SK-N-SH (cell line): ENCODE measurements at regions not wholly inside any gene's neighbourhood (a gene's known extent, or its start where the extent isn't known, plus 50 kb on each side); places are given as distances from the start of the nearest gene placed in this dataset.
"Not testable (repeated sequence)": the region's sequence is repeated elsewhere in the genome, so short reads cannot be mapped to it uniquely, and the experiment has no call there.

Experiments used
- CTCF ChIA-PET: fragments of 300-600, 350-600 bp; formaldehyde crosslinking; extraction: SDS; loops from one replicate; lab custom pipeline; 2021; lab: Yijun Ruan, JAX
- POLR2A ChIA-PET: fragments of 350-600 bp; sonication (Branson Sonifier 250); formaldehyde crosslinking; extraction: SDS; loops from one replicate; lab custom pipeline; 2020; ENCODE audit warnings: antibody characterized with exemption, inconsistent platforms; lab: Yijun Ruan, JAX
- DNase-seq: peaks from one replicate; pipeline ENCODE4 v3.0.0; 2012
- H2AFZ ChIP-seq: fragments of 200-600 bp; sonication (generic); 2 replicates; pipeline ENCODE4 v1.8.1; 2016; ENCODE audit warnings: antibody characterized with exemption, mild to moderate bottlenecking, low read depth
- H3F3A ChIP-seq: fragments of 200-600 bp; sonication (generic); replicated peaks from 2 replicates; pipeline ENCODE3; 2016; ENCODE audit warnings: antibody characterized with exemption, mild to moderate bottlenecking; ENCODE audit not compliant: insufficient read depth
- H3K27ac ChIP-seq, 2 experiments: fragments of 200-500 bp in 1 of 2; fragments of 200-600 bp in 1 of 2; sonication (Bioruptor generic) in 1 of 2; sonication (generic), shearing (Covaris generic) in 1 of 2; 2 replicates each; pipeline versions ENCODE4 v1.5.1 to v1.6.1; 2014 to 2016; ENCODE audit warnings: low read depth in 2 of 2, inconsistent platforms in 1 of 2, low read length in 1 of 2, mild to moderate bottlenecking in 1 of 2, mixed read lengths in 1 of 2
- H3K27me3 ChIP-seq: fragments of 200-600 bp; sonication (generic), shearing (Covaris generic); 2 replicates; pipeline ENCODE4 v1.6.1; 2016; ENCODE audit warnings: mixed run types; ENCODE audit not compliant: insufficient read depth
- H3K36me3 ChIP-seq, 2 experiments: fragments of 200-500 bp in 1 of 2; fragments of 200-600 bp in 1 of 2; sonication (Bioruptor generic) in 1 of 2; sonication (generic) in 1 of 2; replicated peaks in 1 of 2; 2 replicates each; pipeline versions ENCODE3 to v1.5.1; 2014 to 2016; ENCODE audit warnings: low read length in 1 of 2, mild to moderate bottlenecking in 1 of 2; ENCODE audit not compliant: insufficient read depth in 2 of 2, control insufficient read depth in 1 of 2
- H3K4me1 ChIP-seq, 2 experiments: fragments of 200-500 bp in 1 of 2; fragments of 200-600 bp in 1 of 2; sonication (Bioruptor generic) in 1 of 2; sonication (generic), shearing (Covaris generic) in 1 of 2; 2 replicates each; pipeline versions ENCODE4 v1.5.1 to v1.6.1; 2014 to 2016; ENCODE audit warnings: low read depth in 1 of 2, low read length in 1 of 2, mixed run types in 1 of 2; ENCODE audit not compliant: insufficient read depth in 2 of 2, control insufficient read depth in 1 of 2
- H3K4me2 ChIP-seq: fragments of 200-600 bp; sonication (generic), shearing (Covaris generic); 2 replicates; pipeline ENCODE4 v1.6.1; 2017; ENCODE audit warnings: mixed run types
- H3K4me3 ChIP-seq, 2 experiments: fragments of 200-500 bp in 1 of 2; fragments of 200-600 bp in 1 of 2; sonication (Bioruptor generic) in 1 of 2; sonication (generic), shearing (Covaris generic) in 1 of 2; 2 replicates each; pipeline versions ENCODE4 v1.5.1 to v1.8.1; 2014 to 2016; ENCODE audit warnings: low read depth in 2 of 2, inconsistent platforms in 1 of 2, low read length in 1 of 2, mild to moderate bottlenecking in 1 of 2, mixed read lengths in 1 of 2, moderate library complexity in 1 of 2
- H3K79me2 ChIP-seq: fragments of 200-600 bp; sonication (generic); 2 replicates; pipeline ENCODE4 v1.8.1; 2017; ENCODE audit warnings: mild to moderate bottlenecking; ENCODE audit not compliant: insufficient read depth
- H3K9ac ChIP-seq: fragments of 200-600 bp; sonication (generic); 2 replicates; pipeline ENCODE4 v1.6.1; 2017; ENCODE audit warnings: mixed run types
- H3K9me2 ChIP-seq: fragments of 200-600 bp; sonication (generic); 2 replicates; pipeline ENCODE4 v1.6.1; 2017; ENCODE audit warnings: mixed run types
- H3K9me3 ChIP-seq: fragments of 200-600 bp; sonication (generic); 2 replicates; pipeline ENCODE4 v1.6.1; 2017; ENCODE audit warnings: mixed run types, mild to moderate bottlenecking, moderate library complexity
- H4K20me1 ChIP-seq: fragments of 200-600 bp; sonication (generic); 2 replicates; pipeline ENCODE4 v1.6.1; 2017; ENCODE audit warnings: mild to moderate bottlenecking, mixed run types; ENCODE audit not compliant: insufficient read depth
- ELF1 ChIP-seq: IDR thresholded peaks from 2 replicates; pipeline ENCODE4 v1.4.0; 2012
- EZH2phosphoT487 ChIP-seq: fragments of 200-600 bp; sonication (generic); IDR thresholded peaks from 2 replicates; pipeline ENCODE4 v1.6.1; 2017; ENCODE audit warnings: low read depth, mixed run types, mild to moderate bottlenecking, antibody characterized with exemption, moderate library complexity, borderline replicate concordance
- FOSL2 ChIP-seq: IDR thresholded peaks from 2 replicates; pipeline ENCODE4 v1.4.0; 2012; ENCODE audit warnings: low read depth, mild to moderate bottlenecking, moderate library complexity, borderline replicate concordance
- FOXJ3 ChIP-seq: sonication (generic); formaldehyde crosslinking; IDR thresholded peaks from 2 replicates; pipeline ENCODE4 v1.5.1; 2020; ENCODE audit warnings: mild to moderate bottlenecking, missing genetic modification reagents
- IRF3 ChIP-seq: fragments of 150-350 bp; IDR thresholded peaks from 2 replicates; pipeline ENCODE4 v1.6.1; 2016; ENCODE audit warnings: mild to moderate bottlenecking, low read depth, low read length
- NFIC ChIP-seq: IDR thresholded peaks from 2 replicates; pipeline ENCODE4 v1.4.0; 2012; ENCODE audit warnings: borderline replicate concordance
- NRF1 ChIP-seq: IDR thresholded peaks from 2 replicates; pipeline ENCODE4 v1.6.1; 2012; ENCODE audit warnings: low read depth, mild to moderate bottlenecking, low read length
- PBX3 ChIP-seq: IDR thresholded peaks from 2 replicates; pipeline ENCODE4; 2012
- POLR2AphosphoS5 ChIP-seq: IDR thresholded peaks from 2 replicates; pipeline ENCODE4 v1.6.1; 2012; ENCODE audit warnings: low read depth, low read length
- RCOR1 ChIP-seq: fragments of 150-350 bp; IDR thresholded peaks from 2 replicates; pipeline ENCODE4 v1.6.1; 2017; ENCODE audit warnings: antibody characterized with exemption, low read length
- REST ChIP-seq: IDR thresholded peaks from 2 replicates; pipeline ENCODE4 v1.6.1; 2012; ENCODE audit warnings: mild to moderate bottlenecking, low read depth, low read length, moderate library complexity
- SIN3A ChIP-seq: IDR thresholded peaks from 2 replicates; pipeline ENCODE4 v1.6.1; 2012; ENCODE audit warnings: low read depth, mild to moderate bottlenecking, low read length, moderate library complexity, borderline replicate concordance
- TCF12 ChIP-seq: IDR thresholded peaks from 2 replicates; pipeline ENCODE4 v1.4.0; 2012
- ZBTB33 ChIP-seq: IDR thresholded peaks from 2 replicates; pipeline ENCODE4 v1.4.0; 2012; ENCODE audit warnings: low read depth, borderline replicate concordance
- WGBS: methylation state at CpG from one replicate; pipeline ENCODE4 v1.1.6; 2017; ENCODE audit warnings: low lambda C conversion rate; 5-methylcytosine and 5-hydroxymethylcytosine counted together
- TF ChIP-seq, protein P1 (sequence below): fragments of 150-350 bp; IDR thresholded peaks from 2 replicates; pipeline ENCODE4 v1.6.1; 2017; ENCODE audit warnings: antibody characterized with exemption, low read length, low read depth, borderline replicate concordance
- TF ChIP-seq, protein P2 (sequence below): fragments of 200-600 bp; sonication (generic); IDR thresholded peaks from 2 replicates; pipeline ENCODE4 v1.6.1; 2017; ENCODE audit warnings: antibody characterized with exemption, mild to moderate bottlenecking, moderate library complexity

GRCh38 chr4:160110891-160111290, 1008.0 kb downstream of the RAPGEF2 start (continued):
- TF ChIP-seq EZH2phosphoT487 (no peak), FOSL2 (no peak), NRF1 (no peak), TCF12 (no peak), SIN3A (no peak), ELF1 (no peak), NFIC (no peak), FOXJ3 (CRISPR knock-in tag) (no peak), PBX3 (no peak)
- TF ChIP-seq, protein P1, sequence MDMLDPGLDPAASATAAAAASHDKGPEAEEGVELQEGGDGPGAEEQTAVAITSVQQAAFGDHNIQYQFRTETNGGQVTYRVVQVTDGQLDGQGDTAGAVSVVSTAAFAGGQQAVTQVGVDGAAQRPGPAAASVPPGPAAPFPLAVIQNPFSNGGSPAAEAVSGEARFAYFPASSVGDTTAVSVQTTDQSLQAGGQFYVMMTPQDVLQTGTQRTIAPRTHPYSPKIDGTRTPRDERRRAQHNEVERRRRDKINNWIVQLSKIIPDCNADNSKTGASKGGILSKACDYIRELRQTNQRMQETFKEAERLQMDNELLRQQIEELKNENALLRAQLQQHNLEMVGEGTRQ = no peak

DNA sequence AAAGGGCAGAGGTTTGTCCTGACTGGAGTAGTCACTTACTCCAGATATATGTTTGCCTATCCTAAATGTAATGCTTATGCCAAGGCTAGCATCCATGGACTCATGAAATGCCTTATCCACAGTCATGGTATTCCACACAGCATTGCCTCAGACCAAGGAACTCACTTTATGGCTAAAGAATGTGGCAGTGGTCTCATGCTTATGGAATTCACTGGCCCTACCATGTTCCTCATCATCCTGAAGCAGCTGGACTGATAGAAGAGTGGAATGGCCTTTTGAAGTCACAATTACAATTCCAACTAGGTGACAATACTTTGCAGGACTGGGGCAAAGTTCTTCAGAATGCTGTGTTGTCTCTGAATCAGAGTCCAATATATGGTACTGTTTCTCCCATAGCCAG, 1014.8 kb downstream of the RAPGEF2 start:
- H3F3A ChIP-seq = no peaks in the 10 kb centered on the region
- H3K4me1 ChIP-seq = no peaks in the 10 kb centered on the region
- ChIA-PET POLR2A (no interaction called here), CTCF (no interaction called here)
- DNase-seq = no peak
- H3K4me3 ChIP-seq = no peak overlapping the region
- H3K27ac ChIP-seq = no peak overlapping the region
- no peaks in the 10 kb centered on the region for H3K27me3 ChIP-seq
- H3K79me2 ChIP-seq = no peaks in the 10 kb centered on the region
- no peaks in the 10 kb centered on the region for H3K9me3 ChIP-seq
- TF ChIP-seq SIN3A (no peak), REST (no peak), IRF3 (no peak), RCOR1 (no peak), POLR2AphosphoS5 (no peak), ZBTB33 (no peak)
- TF ChIP-seq, protein P2, sequence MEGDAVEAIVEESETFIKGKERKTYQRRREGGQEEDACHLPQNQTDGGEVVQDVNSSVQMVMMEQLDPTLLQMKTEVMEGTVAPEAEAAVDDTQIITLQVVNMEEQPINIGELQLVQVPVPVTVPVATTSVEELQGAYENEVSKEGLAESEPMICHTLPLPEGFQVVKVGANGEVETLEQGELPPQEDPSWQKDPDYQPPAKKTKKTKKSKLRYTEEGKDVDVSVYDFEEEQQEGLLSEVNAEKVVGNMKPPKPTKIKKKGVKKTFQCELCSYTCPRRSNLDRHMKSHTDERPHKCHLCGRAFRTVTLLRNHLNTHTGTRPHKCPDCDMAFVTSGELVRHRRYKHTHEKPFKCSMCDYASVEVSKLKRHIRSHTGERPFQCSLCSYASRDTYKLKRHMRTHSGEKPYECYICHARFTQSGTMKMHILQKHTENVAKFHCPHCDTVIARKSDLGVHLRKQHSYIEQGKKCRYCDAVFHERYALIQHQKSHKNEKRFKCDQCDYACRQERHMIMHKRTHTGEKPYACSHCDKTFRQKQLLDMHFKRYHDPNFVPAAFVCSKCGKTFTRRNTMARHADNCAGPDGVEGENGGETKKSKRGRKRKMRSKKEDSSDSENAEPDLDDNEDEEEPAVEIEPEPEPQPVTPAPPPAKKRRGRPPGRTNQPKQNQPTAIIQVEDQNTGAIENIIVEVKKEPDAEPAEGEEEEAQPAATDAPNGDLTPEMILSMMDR = no peak
- no peaks in the 10 kb centered on the region for H3K36me3 ChIP-seq
- H3K4me2 ChIP-seq = no peak overlapping the region
- H3K9me2 ChIP-seq = no peaks in the 10 kb centered on the region
- H3K9ac ChIP-seq = no peak overlapping the region
- no peak overlapping the region for H2AFZ ChIP-seq
- H4K20me1 ChIP-seq = no peaks in the 10 kb centered on the region

GRCh38 chr4:160125576-160126287, 1022.9 kb downstream of the RAPGEF2 start:
- H4K20me1 ChIP-seq, H3K36me3 ChIP-seq, H3K79me2 ChIP-seq, H3K9me2 ChIP-seq, H3K4me1 ChIP-seq, H2AFZ ChIP-seq, DNase-seq, H3K27ac ChIP-seq, H3K4me2 ChIP-seq, POLR2A ChIA-PET, H3F3A ChIP-seq, H3K9ac ChIP-seq, H3K27me3 ChIP-seq, H3K4me3 ChIP-seq, H3K9me3 ChIP-seq, CTCF ChIA-PET: not testable (repeated sequence)
- 57% methylated on average over 12 of the region's 24 CpGs for WGBS
